ENCODE measurements at regions not wholly inside any gene's neighbourhood (a gene's known extent, or its start where the extent isn't known, plus 50 kb on each side); places are given as distances from the start of the nearest gene placed in this dataset.
"Not testable (repeated sequence)": the region's sequence is repeated elsewhere in the genome, so short reads cannot be mapped to it uniquely, and the experiment has no call there.

GRCh38 chr7:155938129-155938528 lies 125.9 kb upstream of the SHH start:
- FAIRE-seq (no peak), DNase-seq (ENCODE audit: insufficient read length, low spot score) (no peak)
- TF ChIP-seq, protein P1, sequence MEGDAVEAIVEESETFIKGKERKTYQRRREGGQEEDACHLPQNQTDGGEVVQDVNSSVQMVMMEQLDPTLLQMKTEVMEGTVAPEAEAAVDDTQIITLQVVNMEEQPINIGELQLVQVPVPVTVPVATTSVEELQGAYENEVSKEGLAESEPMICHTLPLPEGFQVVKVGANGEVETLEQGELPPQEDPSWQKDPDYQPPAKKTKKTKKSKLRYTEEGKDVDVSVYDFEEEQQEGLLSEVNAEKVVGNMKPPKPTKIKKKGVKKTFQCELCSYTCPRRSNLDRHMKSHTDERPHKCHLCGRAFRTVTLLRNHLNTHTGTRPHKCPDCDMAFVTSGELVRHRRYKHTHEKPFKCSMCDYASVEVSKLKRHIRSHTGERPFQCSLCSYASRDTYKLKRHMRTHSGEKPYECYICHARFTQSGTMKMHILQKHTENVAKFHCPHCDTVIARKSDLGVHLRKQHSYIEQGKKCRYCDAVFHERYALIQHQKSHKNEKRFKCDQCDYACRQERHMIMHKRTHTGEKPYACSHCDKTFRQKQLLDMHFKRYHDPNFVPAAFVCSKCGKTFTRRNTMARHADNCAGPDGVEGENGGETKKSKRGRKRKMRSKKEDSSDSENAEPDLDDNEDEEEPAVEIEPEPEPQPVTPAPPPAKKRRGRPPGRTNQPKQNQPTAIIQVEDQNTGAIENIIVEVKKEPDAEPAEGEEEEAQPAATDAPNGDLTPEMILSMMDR (IDR thresholded peaks at IDR 0.05; ENCODE audit: insufficient read depth, missing control alignments) = no peak

DNA sequence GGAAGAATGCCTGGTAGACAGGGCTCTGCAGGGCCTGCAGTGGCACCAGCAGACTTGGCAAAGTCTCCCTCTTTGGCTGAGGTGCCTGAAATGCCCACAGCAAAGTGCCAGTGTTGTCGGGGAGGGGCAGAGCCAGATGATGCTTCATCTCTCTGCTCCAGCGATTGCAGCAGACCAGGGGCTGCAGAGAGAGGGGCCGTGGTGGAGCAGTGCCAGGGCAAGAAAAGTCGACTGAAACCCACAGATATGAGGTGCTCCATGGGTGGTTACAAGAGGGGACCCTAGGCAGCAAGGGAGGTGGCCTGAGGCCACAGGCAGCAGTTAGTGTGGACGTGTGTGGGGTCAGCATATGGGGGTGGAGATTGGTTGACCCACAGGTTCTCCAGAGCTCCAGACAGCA lies 123.5 kb upstream of the SHH start:
- DNase-seq (ENCODE audit: insufficient read length, low spot score) = no peak
- TF ChIP-seq, protein P1 (IDR thresholded peaks at IDR 0.05; ENCODE audit: insufficient read depth, missing control alignments) = no peak
- no peak for FAIRE-seq

GRCh38 chr7:155935005-155935557 lies 122.8 kb upstream of the SHH start:
- FAIRE-seq (no peak), DNase-seq (ENCODE audit: insufficient read length, low spot score) (no peak)
- TF ChIP-seq, protein P1 (IDR thresholded peaks at IDR 0.05; ENCODE audit: insufficient read depth, missing control alignments) = no peak

- not testable (repeated sequence) for DNase-seq (ENCODE audit: insufficient read length, low spot score); FAIRE-seq
Measured at GRCh38 chr7:155932324-155932723, 120.1 kb upstream of the SHH start.

GRCh38 chr7:155931396-155932085 lies 119.3 kb upstream of the SHH start:
- TF ChIP-seq, protein P1 (IDR thresholded peaks at IDR 0.05; ENCODE audit: insufficient read depth, missing control alignments) = no peak
- FAIRE-seq = no peak
- no peak for DNase-seq (ENCODE audit: insufficient read length, low spot score)

DNA sequence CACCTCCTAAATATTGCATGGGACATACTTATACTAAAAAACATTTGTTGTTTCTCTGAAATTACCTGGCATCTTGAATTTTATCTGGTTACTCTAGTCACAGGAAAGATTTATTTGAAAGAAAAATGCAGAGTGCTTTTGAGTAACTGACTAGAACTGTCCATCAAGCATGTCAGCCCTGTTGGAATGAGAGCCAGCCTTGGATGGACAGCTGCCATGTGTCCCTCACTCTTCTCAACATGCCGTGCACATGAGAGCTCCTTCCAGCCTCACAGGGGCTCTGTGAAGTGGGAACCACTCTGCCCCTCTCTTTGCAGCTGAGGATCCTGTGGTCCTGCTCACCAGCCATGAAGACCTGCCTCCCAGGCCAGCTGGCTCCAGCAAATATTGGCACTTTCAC lies 118.3 kb upstream of the SHH start:
- FAIRE-seq (no peak), DNase-seq (ENCODE audit: insufficient read length, low spot score) (no peak)
- TF ChIP-seq, protein P1 (IDR thresholded peaks at IDR 0.05; ENCODE audit: insufficient read depth, missing control alignments) = no peak

DNA sequence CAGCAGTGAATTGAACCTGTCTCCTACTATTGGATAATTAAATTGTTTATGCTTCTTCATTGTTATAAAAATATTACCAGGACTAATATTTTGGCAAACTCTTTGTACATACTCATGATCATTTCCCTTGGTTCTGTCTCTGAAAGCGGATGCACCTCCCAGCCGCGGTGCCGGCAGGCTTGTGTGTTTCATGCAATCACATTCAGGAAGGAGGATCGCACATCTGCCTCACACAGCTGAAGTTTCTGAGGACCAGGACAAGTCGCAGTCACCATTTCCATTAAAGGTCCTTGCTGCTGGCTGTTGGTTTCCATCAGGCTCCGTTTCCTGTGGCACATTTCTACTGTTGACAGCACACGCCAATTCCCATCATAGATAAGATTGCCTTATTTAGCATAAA lies 117.8 kb upstream of the SHH start:
- DNase-seq (ENCODE audit: insufficient read length, low spot score) (no peak), FAIRE-seq (no peak)
- TF ChIP-seq, protein P1 (IDR thresholded peaks at IDR 0.05; ENCODE audit: insufficient read depth, missing control alignments) = no peak

Measured in D721Med (cell line).